ENCODE measurements at regions not wholly inside any gene's neighbourhood (a gene's known extent, or its start where the extent isn't known, plus 50 kb on each side); places are given as distances from the start of the nearest gene placed in this dataset.

- peak in 2 of 3 experiments; percentile 54 to 89 for DNase-seq
These were observed 86.0 kb downstream of the MATN1 start for GRCh38 chr1:30637183-30637980.

- no peak for DNase-seq
These were observed 86.8 kb downstream of the MATN1 start for GRCh38 chr1:30636621-30637020.

GRCh38 chr1:30635391-30635975 is 87.9 kb downstream of the MATN1 start:
- no peak for DNase-seq

GRCh38 chr1:30634507-30634906 is 88.9 kb downstream of the MATN1 start:
- DNase-seq = no peak

GRCh38 chr1:30633294-30633693 is 90.1 kb downstream of the MATN1 start:
- DNase-seq = no peak

GRCh38 chr1:30632481-30632880 is 90.9 kb downstream of the MATN1 start:
- no peak for DNase-seq

- DNase-seq = no peak
These were observed 91.7 kb downstream of the MATN1 start for GRCh38 chr1:30631700-30632099.

GRCh38 chr1:30629501-30629900 is 93.9 kb downstream of the MATN1 start:
- DNase-seq = no peak

GRCh38 chr1:30627994-30628393 is 95.4 kb downstream of the MATN1 start:
- DNase-seq = no peak

- no peak for DNase-seq
These were observed 96.2 kb downstream of the MATN1 start for GRCh38 chr1:30627206-30627605.

- DNase-seq = no peak
These were observed 100.0 kb downstream of the MATN1 start for GRCh38 chr1:30623431-30623830.

GRCh38 chr1:30619619-30620018 is 103.8 kb downstream of the MATN1 start:
- no peak for DNase-seq

- no peak for DNase-seq
These were observed 105.0 kb downstream of the MATN1 start for GRCh38 chr1:30618335-30618747.

GRCh38 chr1:30616759-30617158 is 106.6 kb downstream of the MATN1 start:
- no peak for DNase-seq

- no peak for DNase-seq
These were observed 107.4 kb downstream of the MATN1 start for GRCh38 chr1:30615816-30616590.

GRCh38 chr1:30615076-30615795 is 108.1 kb downstream of the MATN1 start:
- DNase-seq = no peak

GRCh38 chr1:30613188-30613587 is 110.2 kb downstream of the MATN1 start:
- no peak for DNase-seq

- peak in 1 of 3 experiments; percentile 18 for DNase-seq
These were observed 110.8 kb downstream of the MATN1 start for GRCh38 chr1:30612536-30613065.

- no peak for DNase-seq
These were observed 111.6 kb downstream of the MATN1 start for GRCh38 chr1:30611741-30612309.

- no peak for DNase-seq
These were observed 112.5 kb downstream of the MATN1 start for GRCh38 chr1:30610917-30611316.

- DNase-seq = no peak
These were observed 113.4 kb downstream of the MATN1 start for GRCh38 chr1:30609999-30610345.

- no peak for DNase-seq
These were observed 113.9 kb downstream of the MATN1 start for GRCh38 chr1:30609336-30609998.

Measured in NCI-H1417 (cell line).